ENCODE measurements at regions not wholly inside any gene's neighbourhood (a gene's known extent, or its start where the extent isn't known, plus 50 kb on each side); places are given as distances from the start of the nearest gene placed in this dataset.
"Not testable (repeated sequence)": the region's sequence is repeated elsewhere in the genome, so short reads cannot be mapped to it uniquely, and the experiment has no call there.

DNA sequence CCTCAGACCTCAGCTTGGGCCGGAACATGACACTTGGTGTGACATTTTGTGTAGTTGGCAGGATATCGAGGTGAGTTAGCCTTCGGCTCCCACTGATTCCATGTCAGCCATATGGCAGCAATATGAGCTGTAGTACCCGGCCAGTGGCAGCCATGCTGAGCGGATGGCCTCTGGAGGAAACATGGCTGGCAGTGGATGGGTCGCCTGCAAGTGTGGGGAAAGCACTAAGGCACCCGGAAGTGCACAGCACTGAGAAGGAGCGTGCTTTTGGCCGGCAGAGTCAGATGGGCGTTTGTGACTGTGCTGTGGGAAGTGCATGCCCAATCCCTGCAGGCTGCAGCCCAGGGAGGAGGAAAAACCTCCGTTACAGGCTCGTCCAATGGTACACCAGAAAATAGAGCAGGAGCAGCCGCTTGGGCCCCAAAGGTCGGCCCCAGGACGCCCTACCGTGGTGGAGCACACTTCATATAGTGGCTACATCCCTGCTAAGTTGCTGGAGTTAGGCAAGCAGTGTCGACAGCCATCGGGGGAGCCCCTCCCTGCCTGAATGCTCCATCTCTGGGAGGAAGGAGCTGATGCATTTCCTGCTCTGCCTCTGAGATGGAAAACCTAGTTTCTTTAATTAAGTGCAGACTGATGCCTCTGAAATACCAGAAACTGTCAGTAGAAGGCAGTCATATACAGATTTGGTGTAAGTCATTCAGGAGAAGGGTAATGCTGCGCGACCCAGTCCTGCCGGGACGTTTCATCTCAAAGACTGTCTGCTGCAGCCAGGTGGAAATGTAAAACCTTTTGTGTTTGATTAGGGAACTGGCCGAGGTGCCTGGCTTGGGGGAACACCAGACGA, 2185.8 kb upstream of the ACO1 start:
- 17 to 100% (median 53%) methylated on average over 2 to 8 of the region's 24 CpGs; no CpG with 5 or more reads in 3 of the 10 experiments for WGBS, 10 experiments
- Histone ChIP-seq H3K27ac (no peak overlapping the region), H3K4me3 (no peak overlapping the region), H3K4me1 (replicated peaks in 1 of 2) (no peaks in the 10 kb centered on the region)
- in situ Hi-C loops (cut with MboI; ENCODE audit: low pct_unique_long_range_greater_than_20kb in 2 of 9, low sequenced_read_pairs in 9 of 9, unreplicated experiment in 9 of 9) = no loop called here
- no peak for ATAC-seq (replicated peaks in 6 of 8)

DNA sequence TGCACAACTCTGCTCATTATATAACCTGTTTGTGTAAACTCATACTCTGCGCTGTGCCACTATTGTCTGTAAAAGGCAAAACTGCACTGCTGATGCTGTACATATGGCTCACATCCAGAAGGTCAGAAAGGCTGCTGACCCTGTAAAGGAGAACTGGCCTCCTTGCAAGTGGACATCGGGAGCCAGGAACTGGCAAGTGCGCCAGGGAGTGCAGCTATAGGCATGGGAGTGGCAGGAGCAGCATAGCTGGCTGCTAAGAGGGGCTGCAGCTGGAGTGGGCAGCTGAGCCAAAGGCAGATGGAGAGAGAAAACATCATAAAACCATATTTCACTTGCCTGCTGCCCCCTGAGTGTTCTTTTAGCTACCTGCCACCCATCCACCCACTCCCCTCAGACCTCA, 2183.4 kb upstream of the ACO1 start:
- Histone ChIP-seq H3K4me1 (replicated peaks in 1 of 2) (no peaks in the 10 kb centered on the region), H3K27ac (no peak overlapping the region), H3K4me3 (no peak overlapping the region)
- no peak for ATAC-seq (replicated peaks in 6 of 8)
- in situ Hi-C loops (cut with MboI; ENCODE audit: low pct_unique_long_range_greater_than_20kb in 2 of 9, low sequenced_read_pairs in 9 of 9, unreplicated experiment in 9 of 9) = no loop called here
- WGBS, 10 experiments = 100% methylated on average over 2 of the region's 3 CpGs; no CpG with 5 or more reads in 9 of the 10 experiments

DNA sequence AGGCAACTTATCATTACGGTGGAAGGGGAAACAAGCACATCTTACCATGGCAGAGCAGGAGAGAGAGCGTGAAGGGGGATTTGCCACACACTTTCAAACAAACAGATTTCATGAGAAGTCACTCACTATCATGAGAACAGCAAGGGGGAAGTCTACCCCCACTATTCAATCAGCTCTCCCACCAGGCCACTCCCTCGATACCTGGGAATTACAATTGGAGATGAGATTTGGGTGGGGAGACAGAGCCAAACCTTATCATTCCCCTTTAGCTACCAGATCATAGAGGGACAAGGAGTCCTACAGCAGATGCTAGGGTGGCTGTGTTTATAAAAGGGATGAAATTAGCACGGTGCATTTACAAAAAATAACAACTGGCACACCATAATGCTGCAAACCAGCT, 2149.4 kb upstream of the ACO1 start:
- Histone ChIP-seq H3K4me3 (no peak overlapping the region), H3K4me1 (replicated peaks in 1 of 2) (no peaks in the 10 kb centered on the region), H3K27ac (no peak overlapping the region)
- no peak for ATAC-seq (replicated peaks in 6 of 8)
- in situ Hi-C loops (cut with MboI; ENCODE audit: low pct_unique_long_range_greater_than_20kb in 2 of 9, low sequenced_read_pairs in 9 of 9, unreplicated experiment in 9 of 9) = no loop called here
- WGBS, 10 experiments = 0 to 96% (median 76%) methylated on average over 1 to 4 of the region's 4 CpGs; no CpG with 5 or more reads in 1 of the 10 experiments

DNA sequence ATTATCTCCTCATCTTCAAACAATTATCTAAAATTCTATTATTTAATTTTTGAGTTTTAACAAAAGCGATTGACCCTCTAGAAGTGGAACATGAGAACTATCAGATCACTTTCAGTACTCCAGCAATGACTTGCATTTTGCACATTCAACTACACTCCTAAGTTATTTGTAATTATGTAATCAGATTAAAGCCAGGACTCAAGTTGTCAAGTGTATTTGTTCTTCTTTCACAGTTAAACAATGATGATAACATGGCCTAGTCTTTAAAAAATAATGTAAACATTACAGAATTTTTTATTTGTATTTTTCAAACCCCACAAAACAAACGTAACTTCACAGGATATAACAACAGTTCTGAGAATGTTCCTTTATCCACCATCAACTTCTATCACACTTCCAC, 2148.9 kb upstream of the ACO1 start:
- 5 to 100% (median 86%) methylated on average over 1 to 2 of the region's 2 CpGs for WGBS, 10 experiments
- H3K4me3 ChIP-seq = no peak overlapping the region
- ATAC-seq (replicated peaks in 6 of 8) = no peak
- no peak overlapping the region for H3K27ac ChIP-seq
- in situ Hi-C loops (cut with MboI; ENCODE audit: low pct_unique_long_range_greater_than_20kb in 2 of 9, low sequenced_read_pairs in 9 of 9, unreplicated experiment in 9 of 9) = no loop called here
- H3K4me1 ChIP-seq (replicated peaks in 1 of 2) = no peaks in the 10 kb centered on the region

DNA sequence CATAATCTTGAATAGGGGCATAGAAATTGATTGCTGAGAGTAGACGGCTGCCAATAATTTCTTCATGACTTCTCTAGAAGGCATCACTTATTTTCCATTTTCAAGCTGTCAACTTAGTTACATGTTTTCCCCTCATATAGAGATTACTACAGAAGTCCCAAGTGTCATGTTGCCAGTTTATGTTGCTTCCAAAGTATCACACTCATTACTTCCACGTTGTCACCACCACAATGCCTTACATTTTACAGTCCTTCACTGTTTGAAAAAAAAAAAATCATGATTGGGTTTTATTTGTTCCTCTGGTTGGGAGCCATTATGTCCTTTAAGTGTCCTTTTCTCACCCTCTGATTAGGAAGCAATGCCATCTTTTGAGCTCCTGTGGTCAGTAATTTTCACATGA, 2144.6 kb upstream of the ACO1 start:
- H3K27ac ChIP-seq = no peak overlapping the region
- no peak overlapping the region for H3K4me3 ChIP-seq
- WGBS, 10 experiments = 6 to 87% (median 61%) methylated on average over 1 to 2 of the region's 2 CpGs; no CpG with 5 or more reads in 3 of the 10 experiments
- no peak for ATAC-seq (replicated peaks in 6 of 8)
- H3K4me1 ChIP-seq (replicated peaks in 1 of 2) = no peaks in the 10 kb centered on the region
- in situ Hi-C loops (cut with MboI; ENCODE audit: low pct_unique_long_range_greater_than_20kb in 2 of 9, low sequenced_read_pairs in 9 of 9, unreplicated experiment in 9 of 9) = no loop called here

DNA sequence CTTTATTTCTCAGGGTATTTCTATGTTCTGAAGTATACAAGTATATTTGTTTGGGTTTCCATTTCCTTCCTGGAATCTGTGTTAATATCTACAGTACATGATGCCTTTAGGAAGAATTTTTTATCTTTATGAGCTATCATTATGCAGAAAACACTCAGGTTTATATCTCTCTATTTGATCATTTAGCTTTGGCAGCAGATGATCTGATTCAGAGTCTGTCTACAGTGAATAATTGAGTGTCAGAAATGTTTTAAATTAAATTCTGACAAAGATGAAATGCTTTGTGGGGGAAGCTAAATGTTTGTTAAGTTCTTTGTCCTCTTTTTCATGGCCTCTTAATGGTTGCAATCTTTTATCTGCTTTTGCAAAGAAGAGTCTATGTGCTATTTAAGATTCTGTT, 2141.0 kb upstream of the ACO1 start:
- Histone ChIP-seq H3K4me1 (replicated peaks in 1 of 2) (peaks cover 0 to 1% of the 10 kb centered on the region in 2 donors), H3K4me3 (no peak overlapping the region), H3K27ac (no peak overlapping the region)
- no peak for ATAC-seq (replicated peaks in 6 of 8)
- in situ Hi-C loops (cut with MboI; ENCODE audit: low pct_unique_long_range_greater_than_20kb in 2 of 9, low sequenced_read_pairs in 9 of 9, unreplicated experiment in 9 of 9) = no loop called here

DNA sequence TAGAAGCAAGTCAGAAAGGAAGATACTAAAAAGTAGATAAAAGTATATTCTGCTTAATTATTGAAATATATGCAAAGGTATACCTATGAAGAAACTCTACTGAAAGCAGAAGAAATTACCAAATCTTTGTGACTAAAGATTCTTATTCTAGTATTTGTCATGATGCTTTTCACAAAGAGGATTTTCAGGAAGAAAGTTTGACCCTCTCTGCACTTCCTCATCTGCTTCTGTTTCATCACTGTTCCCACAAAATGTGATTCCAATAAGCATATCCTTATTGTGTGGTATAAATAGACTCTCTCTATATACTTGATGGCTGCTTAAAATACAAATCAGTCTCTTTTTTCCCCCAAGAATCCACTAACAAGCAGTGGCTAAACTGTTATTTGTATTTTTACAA, 2139.6 kb upstream of the ACO1 start:
- in situ Hi-C loops (cut with MboI; ENCODE audit: low pct_unique_long_range_greater_than_20kb in 2 of 9, low sequenced_read_pairs in 9 of 9, unreplicated experiment in 9 of 9) = no loop called here
- no peak overlapping the region for H3K4me3 ChIP-seq
- H3K4me1 ChIP-seq (replicated peaks in 1 of 2) = peaks cover 0 to 4% of the 10 kb centered on the region in 2 donors
- H3K27ac ChIP-seq = no peak overlapping the region
- ATAC-seq (replicated peaks in 6 of 8) = no peak

DNA sequence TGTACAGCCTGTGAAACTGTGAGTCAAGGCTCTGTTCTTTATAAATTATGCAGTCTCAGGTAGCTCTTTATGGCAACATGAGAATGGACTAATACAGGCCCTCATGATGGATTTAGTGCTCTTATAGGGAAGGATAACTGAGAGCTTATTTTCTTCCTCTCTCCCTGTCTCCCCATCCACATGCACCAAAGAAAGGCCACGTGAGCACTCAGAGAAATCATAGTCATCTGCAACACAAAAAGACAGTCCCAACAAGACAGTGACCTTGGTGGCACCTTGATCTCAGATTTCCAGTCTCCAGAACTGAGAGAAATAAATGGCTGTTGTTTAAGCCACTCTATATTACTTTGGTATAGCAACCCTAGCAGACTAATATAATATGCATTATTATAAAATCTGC, 2133.6 kb upstream of the ACO1 start:
- Histone ChIP-seq H3K27ac (no peak overlapping the region), H3K4me3 (no peak overlapping the region), H3K4me1 (replicated peaks in 1 of 2) (peaks cover 0 to 4% of the 10 kb centered on the region in 2 donors)
- in situ Hi-C loops (cut with MboI; ENCODE audit: low pct_unique_long_range_greater_than_20kb in 2 of 9, low sequenced_read_pairs in 9 of 9, unreplicated experiment in 9 of 9) = no loop called here
- WGBS, 10 experiments = 0 to 29% (median 13%) methylated on average over 1 of the region's 1 CpG; no CpG with 5 or more reads in 3 of the 10 experiments
- no peak for ATAC-seq (replicated peaks in 6 of 8)

DNA sequence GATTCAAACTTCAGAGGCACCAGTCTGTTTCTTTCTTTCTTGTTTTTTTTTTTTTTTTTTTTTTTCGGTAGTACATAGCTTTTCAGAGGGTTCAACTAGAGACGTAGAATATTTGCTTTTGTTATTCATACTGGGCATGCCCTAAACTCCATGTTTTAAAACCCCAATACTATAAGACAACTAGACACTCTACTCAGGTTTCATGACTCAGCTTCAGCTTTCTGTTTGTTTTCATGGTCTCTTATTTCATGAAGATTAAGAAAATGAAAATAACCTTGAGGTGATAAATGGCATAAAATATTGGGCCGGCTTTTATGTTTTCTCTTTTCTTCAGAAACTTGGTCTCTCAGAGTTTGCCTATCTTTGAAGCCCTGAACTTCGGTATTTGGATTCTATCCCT, 2126.3 kb upstream of the ACO1 start:
- WGBS, 10 experiments = 9 to 100% (median 69%) methylated on average over 1 to 4 of the region's 4 CpGs
- no peak overlapping the region for H3K27ac ChIP-seq
- no peak for ATAC-seq (replicated peaks in 6 of 8)
- H3K4me3 ChIP-seq = no peak overlapping the region
- in situ Hi-C loops (cut with MboI; ENCODE audit: low pct_unique_long_range_greater_than_20kb in 2 of 9, low sequenced_read_pairs in 9 of 9, unreplicated experiment in 9 of 9) = no loop called here
- H3K4me1 ChIP-seq (replicated peaks in 1 of 2) = no peaks in the 10 kb centered on the region

DNA sequence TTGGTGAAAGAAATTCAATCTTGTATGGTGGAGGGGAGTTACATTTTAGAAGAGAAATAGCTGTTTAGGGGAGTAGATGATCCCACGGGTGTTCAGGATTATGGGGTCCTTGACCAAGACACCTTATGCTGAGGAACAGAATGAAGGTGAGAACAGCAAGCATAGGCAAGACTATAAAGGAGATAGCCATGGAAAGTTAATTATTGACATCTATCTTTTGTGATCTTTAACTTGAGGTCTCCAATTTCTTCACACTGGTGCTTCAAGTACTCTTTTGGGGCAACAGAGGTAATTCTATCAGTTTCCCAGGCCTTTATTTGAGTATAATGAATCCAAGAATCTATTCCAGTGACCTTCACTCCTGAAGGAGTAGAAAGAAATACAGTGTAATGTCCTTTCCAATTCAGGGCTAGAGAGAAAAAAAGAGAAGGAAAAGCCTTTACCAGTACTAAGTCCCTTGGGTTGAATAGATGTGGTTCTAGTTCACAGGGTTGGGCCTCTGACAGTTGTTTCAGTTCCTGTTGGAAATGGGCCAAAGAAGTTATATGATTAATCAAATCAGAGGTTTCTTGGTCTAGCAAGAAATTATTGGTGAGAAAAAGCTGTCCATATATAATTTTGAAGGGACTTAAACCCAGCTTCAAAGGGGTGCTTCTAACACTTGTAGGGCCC, 2104.1 kb upstream of the ACO1 start:
- no peak for ATAC-seq (replicated peaks in 6 of 8)
- no peaks in the 10 kb centered on the region for H3K4me1 ChIP-seq (replicated peaks in 1 of 2)
- H3K27ac ChIP-seq = no peak overlapping the region
- 0 to 91% (median 0%) methylated on average over 1 of the region's 1 CpG; no CpG with 5 or more reads in 3 of the 10 experiments for whole genome bisulfite sequencing, 10 experiments
- in situ Hi-C loops (cut with MboI; ENCODE audit: low pct_unique_long_range_greater_than_20kb in 2 of 9, low sequenced_read_pairs in 9 of 9, unreplicated experiment in 9 of 9) = no loop called here
- H3K4me3 ChIP-seq = no peak overlapping the region

DNA sequence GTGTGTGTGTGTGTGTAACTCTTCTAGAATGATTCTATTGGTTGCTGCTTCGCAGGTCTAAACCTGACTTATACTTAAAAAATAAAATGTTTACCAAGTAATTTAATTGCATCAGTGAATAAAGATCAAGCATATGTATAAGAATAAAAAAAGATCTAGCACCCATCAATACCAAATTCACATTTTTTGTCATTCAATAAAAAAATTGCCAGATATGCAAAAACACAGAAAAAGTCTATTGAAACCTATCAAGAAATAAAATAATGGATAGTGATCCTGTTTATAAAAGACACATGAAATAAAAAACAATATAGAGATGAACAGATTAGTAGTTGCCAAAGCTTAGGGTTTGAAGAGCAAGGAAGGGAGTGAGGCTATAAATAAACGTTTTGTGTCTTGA, 2095.0 kb upstream of the ACO1 start:
- Histone ChIP-seq H3K27ac (no peak overlapping the region), H3K4me3 (no peak overlapping the region), H3K4me1 (replicated peaks in 1 of 2) (no peaks in the 10 kb centered on the region)
- WGBS, 10 experiments = 0 to 92% (median 43%) methylated on average over 1 to 2 of the region's 2 CpGs; no CpG with 5 or more reads in 1 of the 10 experiments
- no peak for ATAC-seq (replicated peaks in 6 of 8)
- in situ Hi-C loops (cut with MboI; ENCODE audit: low pct_unique_long_range_greater_than_20kb in 2 of 9, low sequenced_read_pairs in 9 of 9, unreplicated experiment in 9 of 9) = no loop called here

DNA sequence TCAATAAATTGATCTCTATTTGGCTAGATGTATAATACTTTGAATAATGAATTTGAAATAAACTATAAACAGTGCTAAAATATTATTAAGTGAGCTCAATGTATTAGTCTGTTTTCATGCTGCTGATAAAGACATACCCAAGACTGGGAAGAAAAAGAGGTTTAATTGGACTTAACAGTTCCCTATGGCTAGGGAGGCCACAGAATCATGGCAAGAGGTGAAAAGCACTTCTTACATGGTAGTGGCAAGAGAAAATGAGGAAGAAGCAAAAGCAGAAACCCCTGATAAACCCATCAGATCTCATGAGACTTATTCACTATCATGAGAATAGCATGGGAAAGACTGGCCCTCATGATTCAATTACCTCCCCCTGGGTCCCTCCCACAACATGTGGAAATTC, 2092.4 kb upstream of the ACO1 start:
- in situ Hi-C loops (cut with MboI; ENCODE audit: low pct_unique_long_range_greater_than_20kb in 2 of 9, low sequenced_read_pairs in 9 of 9, unreplicated experiment in 9 of 9); H3K4me1 ChIP-seq (replicated peaks in 1 of 2); ATAC-seq (replicated peaks in 6 of 8); H3K27ac ChIP-seq; H3K4me3 ChIP-seq: not testable (repeated sequence)

DNA sequence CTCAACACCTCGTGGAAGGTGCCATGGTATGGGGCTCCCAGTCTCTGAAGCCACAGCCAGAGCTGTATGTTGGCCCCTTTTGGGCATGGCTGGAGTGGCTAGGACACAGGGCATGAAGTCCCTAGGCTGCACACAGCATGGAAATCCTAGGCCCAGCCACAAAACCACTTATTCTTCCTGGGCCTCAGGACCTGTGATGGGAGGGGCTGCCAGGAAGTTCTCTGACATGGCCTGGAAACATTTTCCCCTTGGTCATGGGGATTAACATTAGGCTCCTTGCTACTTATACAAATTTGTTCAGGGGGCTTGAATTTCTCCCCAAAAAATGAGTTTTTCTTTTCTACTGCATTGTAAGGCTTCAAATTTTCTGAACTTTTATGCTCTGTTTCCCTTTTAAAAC, 2091.2 kb upstream of the ACO1 start:
- no peak overlapping the region for H3K4me3 ChIP-seq
- in situ Hi-C loops (cut with MboI; ENCODE audit: low pct_unique_long_range_greater_than_20kb in 2 of 9, low sequenced_read_pairs in 9 of 9, unreplicated experiment in 9 of 9) = no loop called here
- no peak overlapping the region for H3K27ac ChIP-seq
- 50 to 57% methylated on average over 1 of the region's 1 CpG; no CpG with 5 or more reads in 8 of the 10 experiments for WGBS, 10 experiments
- ATAC-seq (replicated peaks in 6 of 8) = no peak
- H3K4me1 ChIP-seq (replicated peaks in 1 of 2) = peaks cover 4 to 5% of the 10 kb centered on the region in 2 donors

Data from motor neuron (in vitro differentiated cells).